Nephron progenitor cell (in vitro differentiated cells): ENCODE measurements at regions not wholly inside any gene's neighbourhood (a gene's known extent, or its start where the extent isn't known, plus 50 kb on each side); places are given as distances from the start of the nearest gene placed in this dataset.
A peak's percentile ranks its signal among the peaks of the same experiment; 100 is the strongest.

Experiments used
- DNase-seq: peaks from one replicate; pipeline ENCODE4 v3.0.0; 2021
- H3K27ac Mint-ChIP-seq: 2 replicates; pipeline ENCODE4 v1.8.0; 2021; ENCODE audit warnings: mild to moderate bottlenecking, moderate library complexity, mixed read lengths
- H3K27me3 Mint-ChIP-seq: 2 replicates; pipeline ENCODE4 v1.8.0; 2021; ENCODE audit warnings: mild to moderate bottlenecking, low read depth, mixed read lengths; ENCODE audit not compliant: poor library complexity
- H3K36me3 Mint-ChIP-seq: 2 replicates; pipeline ENCODE4 v1.8.0; 2021; ENCODE audit warnings: low read depth, mixed read lengths
- H3K4me1 Mint-ChIP-seq: 2 replicates; pipeline ENCODE4 v1.8.0; 2021; ENCODE audit warnings: mixed read lengths
- H3K4me3 Mint-ChIP-seq: 2 replicates; pipeline ENCODE4 v1.8.0; 2021; ENCODE audit warnings: mild to moderate bottlenecking, moderate library complexity, mixed read lengths
- H3K9me3 Mint-ChIP-seq: 2 replicates; pipeline ENCODE4 v1.8.0; 2021; ENCODE audit warnings: mild to moderate bottlenecking, moderate library complexity, mixed read lengths
- TF ChIP-seq, protein P1 (sequence below): fragments of 200-600 bp; sonication (generic); IDR thresholded peaks from 2 replicates; pipeline ENCODE4 v1.5.0; 2021; ENCODE audit warnings: antibody characterized with exemption

DNA sequence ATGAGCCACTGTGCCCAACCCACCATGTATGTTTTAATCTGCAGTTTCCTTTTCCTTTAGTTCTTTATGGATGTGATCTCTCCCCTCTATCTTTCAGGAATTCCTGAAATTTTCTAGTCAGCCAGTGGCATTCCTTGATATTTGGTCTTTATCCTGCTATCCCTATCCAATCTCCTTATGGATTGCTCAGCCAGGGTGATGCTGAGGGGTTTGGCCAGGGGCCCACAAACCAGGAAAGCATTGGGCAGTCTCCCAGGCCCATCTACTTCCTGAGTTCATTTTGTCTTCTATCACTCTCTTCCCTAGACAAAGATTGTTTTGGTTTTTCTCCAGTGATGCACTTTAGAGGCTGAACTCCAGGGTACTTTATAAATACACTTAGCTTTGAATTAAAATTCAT is 115.9 kb downstream of the KATNIP start:
- no peak for DNase-seq
- Mint-ChIP-seq H3K27me3 (no peaks in the 10 kb centered on the region), H3K9me3 (peaks cover 4% of the 10 kb centered on the region), H3K4me3 (no peak overlapping the region), H3K27ac (no peak overlapping the region), H3K4me1 (peaks cover 13% of the 10 kb centered on the region), H3K36me3 (peaks cover 21% of the 10 kb centered on the region)
- TF ChIP-seq, protein P1, sequence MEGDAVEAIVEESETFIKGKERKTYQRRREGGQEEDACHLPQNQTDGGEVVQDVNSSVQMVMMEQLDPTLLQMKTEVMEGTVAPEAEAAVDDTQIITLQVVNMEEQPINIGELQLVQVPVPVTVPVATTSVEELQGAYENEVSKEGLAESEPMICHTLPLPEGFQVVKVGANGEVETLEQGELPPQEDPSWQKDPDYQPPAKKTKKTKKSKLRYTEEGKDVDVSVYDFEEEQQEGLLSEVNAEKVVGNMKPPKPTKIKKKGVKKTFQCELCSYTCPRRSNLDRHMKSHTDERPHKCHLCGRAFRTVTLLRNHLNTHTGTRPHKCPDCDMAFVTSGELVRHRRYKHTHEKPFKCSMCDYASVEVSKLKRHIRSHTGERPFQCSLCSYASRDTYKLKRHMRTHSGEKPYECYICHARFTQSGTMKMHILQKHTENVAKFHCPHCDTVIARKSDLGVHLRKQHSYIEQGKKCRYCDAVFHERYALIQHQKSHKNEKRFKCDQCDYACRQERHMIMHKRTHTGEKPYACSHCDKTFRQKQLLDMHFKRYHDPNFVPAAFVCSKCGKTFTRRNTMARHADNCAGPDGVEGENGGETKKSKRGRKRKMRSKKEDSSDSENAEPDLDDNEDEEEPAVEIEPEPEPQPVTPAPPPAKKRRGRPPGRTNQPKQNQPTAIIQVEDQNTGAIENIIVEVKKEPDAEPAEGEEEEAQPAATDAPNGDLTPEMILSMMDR, result no peak

DNA sequence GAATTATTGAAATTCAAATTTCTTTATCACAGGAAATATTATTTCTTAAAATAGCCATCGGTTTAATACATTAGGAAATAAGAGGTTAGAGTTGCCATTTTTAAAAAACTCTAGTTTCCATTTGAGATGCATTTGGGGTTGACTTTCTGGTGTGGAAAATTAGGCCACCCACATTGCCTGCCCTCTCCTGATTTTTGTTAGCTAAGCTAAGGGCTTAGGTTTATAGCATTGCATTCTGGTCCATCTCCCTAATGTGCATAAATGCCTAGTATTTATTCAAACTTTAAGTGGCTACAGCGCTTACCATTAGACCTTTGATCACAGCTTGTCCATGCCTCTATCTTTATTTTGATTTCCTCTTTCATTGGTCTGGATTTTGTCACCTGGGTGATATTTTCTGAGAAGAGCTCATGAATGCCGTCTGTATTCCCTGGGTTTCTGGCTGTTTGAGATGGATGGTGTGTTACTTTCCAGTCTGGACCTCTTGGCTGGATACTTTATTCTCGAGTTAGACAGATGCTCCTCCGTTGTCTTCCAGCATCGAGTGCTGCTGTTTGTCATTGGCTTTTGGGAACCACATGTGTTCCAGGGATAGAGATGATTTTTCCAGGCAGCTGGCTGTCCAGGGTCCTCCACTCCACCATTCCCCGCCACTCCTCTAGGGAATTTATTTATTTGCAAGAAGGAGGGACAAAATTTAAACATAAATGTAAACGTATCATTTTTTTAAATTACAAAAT is 120.3 kb downstream of the KATNIP start:
- Mint-ChIP-seq H3K36me3 (peaks cover 47% of the 10 kb centered on the region), H3K4me1 (peaks cover 13% of the 10 kb centered on the region), H3K4me3 (no peak overlapping the region), H3K9me3 (peaks cover 18% of the 10 kb centered on the region), H3K27ac (peak overlapping the region; percentile 62), H3K27me3 (peaks cover 2% of the 10 kb centered on the region)
- TF ChIP-seq, protein P1, result no peak
- DNase-seq, result no peak

DNA sequence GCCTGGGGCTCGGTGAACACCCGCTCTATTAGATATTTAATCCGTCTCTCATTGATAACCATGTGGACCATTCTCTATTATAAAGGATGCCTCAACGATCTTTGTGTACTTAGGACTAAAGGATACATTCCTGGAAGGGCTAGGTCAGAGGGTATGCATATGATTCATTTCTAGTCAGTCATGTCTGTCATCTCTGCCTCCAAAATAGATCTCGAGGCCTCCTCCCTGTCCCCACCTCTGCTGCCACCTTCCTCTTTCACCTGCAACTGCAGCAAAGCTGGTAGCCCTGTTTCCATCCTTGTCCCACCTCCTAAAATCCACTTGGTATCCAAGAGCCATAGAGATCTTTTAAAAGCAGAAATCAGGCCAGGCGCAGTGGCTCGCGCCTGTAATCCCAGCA is 121.5 kb downstream of the KATNIP start:
- TF ChIP-seq, protein P1, result no peak
- Mint-ChIP-seq H3K4me3 (no peak overlapping the region), H3K27me3 (peaks cover 2% of the 10 kb centered on the region), H3K36me3 (peaks cover 48% of the 10 kb centered on the region), H3K9me3 (peaks cover 25% of the 10 kb centered on the region), H3K4me1 (peaks cover 13% of the 10 kb centered on the region), H3K27ac (no peak overlapping the region)
- DNase-seq, result no peak

DNA sequence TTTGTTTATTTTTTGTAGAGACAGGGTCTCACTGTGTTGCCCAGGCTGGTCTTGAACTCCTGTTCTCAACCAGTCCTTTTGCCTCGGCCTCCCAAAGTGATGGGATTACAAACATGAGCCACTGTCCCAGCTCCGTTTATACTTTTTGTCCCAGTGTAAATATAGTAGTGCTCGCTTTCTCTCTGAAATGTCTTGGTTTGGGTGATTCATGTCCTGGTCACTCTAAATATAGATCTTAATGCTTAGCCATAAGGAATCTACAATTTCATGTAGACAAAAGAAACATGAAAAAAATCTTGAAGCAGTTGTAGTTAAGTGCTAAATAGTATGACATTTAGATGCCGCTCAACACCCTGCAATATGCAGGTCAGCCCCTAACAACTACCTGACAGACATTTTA is 126.9 kb downstream of the KATNIP start:
- Mint-ChIP-seq H3K4me3 (no peak overlapping the region), H3K9me3 (peaks cover 21% of the 10 kb centered on the region), H3K4me1 (peaks cover 20% of the 10 kb centered on the region), H3K27me3 (peaks cover 5% of the 10 kb centered on the region), H3K36me3 (peaks cover 76% of the 10 kb centered on the region), H3K27ac (peak overlapping the region; percentile 55)
- DNase-seq, result no peak
- TF ChIP-seq, protein P1, result no peak

DNA sequence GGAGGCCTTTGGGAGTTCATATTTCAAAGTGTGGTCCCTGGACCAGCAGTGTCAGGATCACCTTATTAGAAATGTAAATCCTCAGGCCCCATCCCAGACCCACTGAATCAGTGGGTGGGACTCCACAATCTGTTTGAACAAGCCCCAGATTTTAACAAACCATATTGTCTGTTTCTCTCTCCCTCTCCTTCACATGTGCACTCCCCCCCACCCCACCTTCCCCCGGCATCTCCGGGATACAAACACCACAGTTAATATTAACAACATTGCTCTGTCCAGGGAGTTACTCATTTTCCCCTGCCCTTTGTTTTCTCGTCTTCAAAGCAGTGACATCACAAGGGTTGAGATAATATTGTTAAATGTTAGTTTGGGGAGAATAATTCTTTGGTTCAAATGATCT is 127.3 kb downstream of the KATNIP start:
- peaks cover 3% of the 10 kb centered on the region for H3K27me3 Mint-ChIP-seq
- H3K4me3 Mint-ChIP-seq, result no peak overlapping the region
- DNase-seq, result no peak
- TF ChIP-seq, protein P1, result no peak
- peaks cover 73% of the 10 kb centered on the region for H3K36me3 Mint-ChIP-seq
- peak overlapping the region; percentile 55 for H3K27ac Mint-ChIP-seq
- H3K9me3 Mint-ChIP-seq, result peaks cover 21% of the 10 kb centered on the region
- H3K4me1 Mint-ChIP-seq, result peaks cover 20% of the 10 kb centered on the region

DNA sequence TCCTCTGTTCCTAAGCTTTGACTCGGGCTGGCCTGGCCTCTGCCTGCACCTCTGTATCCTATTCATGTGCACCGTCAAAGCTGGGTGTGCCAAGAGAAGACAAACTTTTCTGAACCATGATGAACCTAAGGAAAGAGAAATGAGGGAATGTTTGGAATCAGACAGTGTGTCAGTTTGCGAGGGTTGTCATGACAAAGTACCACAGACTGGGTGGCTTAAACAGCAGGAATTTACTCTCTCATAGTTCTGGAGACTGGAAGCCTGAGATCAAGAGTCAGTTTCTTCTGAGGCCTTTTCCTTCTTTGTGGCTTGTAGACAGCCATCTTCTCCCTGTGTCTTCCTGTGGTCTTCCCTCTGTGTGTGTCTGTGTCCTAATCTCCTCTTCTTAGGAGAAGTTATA is 129.0 kb downstream of the KATNIP start:
- TF ChIP-seq, protein P1, result no peak
- Mint-ChIP-seq H3K27me3 (peaks cover 3% of the 10 kb centered on the region), H3K4me3 (no peak overlapping the region), H3K4me1 (peaks cover 20% of the 10 kb centered on the region), H3K27ac (peak overlapping the region; percentile 30), H3K9me3 (peaks cover 17% of the 10 kb centered on the region), H3K36me3 (peaks cover 59% of the 10 kb centered on the region)
- no peak for DNase-seq
